Transverse colon (tissue), 4 donors: ENCODE measurements at regions not wholly inside any gene's neighbourhood (a gene's known extent, or its start where the extent isn't known, plus 50 kb on each side); places are given as distances from the start of the nearest gene placed in this dataset.

Experiments used
- DNase-seq: peaks from one replicate; pipeline ENCODE4 v3.0.0-alpha.2; 2019
- H3K27ac ChIP-seq, 4 donors: fragments of 200-600 bp; sonication (generic); 2 replicates each; pipeline ENCODE4 v1.5.1; 2016 to 2018; ENCODE audit warnings: inconsistent platforms in 4 of 4
- H3K27me3 ChIP-seq: fragments of 200-600 bp; sonication (generic); 2 replicates; pipeline ENCODE4 v1.5.1; 2017; ENCODE audit warnings: inconsistent platforms
- H3K36me3 ChIP-seq, 4 donors: fragments of 200-600 bp; sonication (generic); 2 replicates each; pipeline ENCODE4 v1.5.1; 2017 to 2019; ENCODE audit warnings: inconsistent platforms in 4 of 4
- H3K4me1 ChIP-seq, 4 donors: fragments of 200-600 bp; sonication (generic); 2 replicates each; pipeline ENCODE4 v1.5.1; 2017 to 2020; ENCODE audit warnings: inconsistent platforms in 4 of 4
- H3K4me3 ChIP-seq, 4 donors: fragments of 200-600 bp; sonication (generic); 1 replicate in 1 of 4; 2 replicates in 3 of 4; pipeline versions ENCODE4 v1.5.1 to v1.6.1; 2017 to 2019; ENCODE audit warnings: inconsistent platforms in 4 of 4
- H3K9me3 ChIP-seq, 2 donors: fragments of 200-600 bp; sonication (generic); 2 replicates each; pipeline ENCODE4 v1.5.1; 2017 to 2019; ENCODE audit warnings: inconsistent platforms in 2 of 2
- CTCF ChIP-seq, 5 experiments: fragments of 200-600 bp in 3 of 5; fragments of 450-650 bp in 2 of 5; sonication (generic) in 3 of 5; IDR thresholded peaks; 1 replicate in 2 of 5; 2 replicates in 3 of 5; pipeline ENCODE4 v1.5.1; 2016 to 2017; ENCODE audit warnings: antibody characterized with exemption in 5 of 5, inconsistent platforms in 3 of 5, mild to moderate bottlenecking in 2 of 5, moderate library complexity in 1 of 5
- EP300 ChIP-seq: sonication (generic); formaldehyde crosslinking; IDR thresholded peaks from one replicate; pipeline ENCODE4 v1.6.1; 2017; ENCODE audit warnings: antibody characterized with exemption, low read depth
- POLR2A ChIP-seq: fragments of 450-650 bp; IDR thresholded peaks from one replicate; pipeline ENCODE4 v1.6.1; 2016; ENCODE audit warnings: antibody characterized with exemption, mild to moderate bottlenecking, moderate library complexity
- POLR2AphosphoS5 ChIP-seq, 3 donors: sonication (generic); formaldehyde crosslinking; IDR thresholded peaks; one replicate each; pipeline ENCODE4 v1.6.1; 2016; ENCODE audit warnings: antibody characterized with exemption in 3 of 3
- WGBS, 2 donors: methylation state at CpG; one replicate each; pipeline ENCODE4 v1.1.5; 2018; ENCODE audit warnings: low coverage in 1 of 2; 5-methylcytosine and 5-hydroxymethylcytosine counted together
- in situ Hi-C, 4 donors: fragments of 200-750 bp; cut with MboI; loops; one replicate each; pipeline versions ENCODE4 v1.15.0 to v1.15.1; 2017; ENCODE audit warnings: low sequenced_read_pairs in 3 of 4, low pct_ligation_motif_present in 1 of 4, low pct_unique_long_range_greater_than_20kb in 1 of 4
- intact Hi-C: fragments of 100-400 bp; cut with DNase I; formaldehyde crosslinking; loops from one replicate; pipeline ENCODE4 v1.15.1; 2023; ENCODE audit warnings: low total_unique reads

GRCh38 chr4:14046642-14047041 is 419.1 kb upstream of the BOD1L1 start:
- Histone ChIP-seq H3K4me3 (no peak overlapping the region), H3K27ac (no peak overlapping the region), H3K27me3 (no peaks in the 10 kb centered on the region), H3K9me3 (no peaks in the 10 kb centered on the region), H3K36me3 (no peaks in the 10 kb centered on the region), H3K4me1 (no peaks in the 10 kb centered on the region)
- in situ Hi-C loops (no loop called here), intact Hi-C loops (loop anchor here (5.0 kb wide), 1 partner anchor 1969 kb away; no protein-coding TSS in a partner anchor)
- no peak for DNase-seq
- TF ChIP-seq POLR2A (no peak), POLR2AphosphoS5 (IDR thresholded peaks at IDR 0.05) (no peak), CTCF (IDR thresholded peaks at IDR 0.05) (no peak), EP300 (no peak)

DNA sequence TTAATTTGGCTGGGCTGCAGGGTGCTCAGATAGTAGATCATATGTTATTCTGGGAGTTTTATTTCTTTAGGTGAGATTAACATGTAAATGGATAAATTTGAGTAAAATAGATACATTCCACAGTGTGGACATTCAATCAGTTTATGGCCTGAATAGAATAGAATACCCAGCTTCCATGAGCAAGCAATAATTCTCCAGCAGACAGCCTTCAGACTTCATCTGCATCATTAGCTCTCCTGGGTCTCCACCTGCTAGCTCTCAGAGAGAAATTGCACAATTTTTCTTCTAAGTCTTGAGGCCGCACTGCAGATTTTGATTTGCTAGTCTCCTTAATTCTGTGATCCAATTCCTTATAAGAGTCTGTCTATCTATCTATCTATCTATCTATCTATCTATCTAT is 420.3 kb upstream of the BOD1L1 start:
- H3K9me3 ChIP-seq = no peaks in the 10 kb centered on the region
- TF ChIP-seq POLR2AphosphoS5 (IDR thresholded peaks at IDR 0.05) (no peak), CTCF (IDR thresholded peaks at IDR 0.05) (no peak), EP300 (no peak), POLR2A (no peak)
- no peaks in the 10 kb centered on the region for H3K27me3 ChIP-seq
- no peak overlapping the region for H3K4me3 ChIP-seq
- whole genome bisulfite sequencing, 2 donors = 86 to 92% methylated on average over 1 of the region's 1 CpG
- no peak for DNase-seq
- intact Hi-C loops = loop anchor here (5.0 kb wide), 1 partner anchor 1971 kb away; no protein-coding TSS in a partner anchor
- no peak overlapping the region for H3K27ac ChIP-seq
- no peaks in the 10 kb centered on the region for H3K36me3 ChIP-seq
- H3K4me1 ChIP-seq = no peaks in the 10 kb centered on the region
- in situ Hi-C loops = no loop called here

DNA sequence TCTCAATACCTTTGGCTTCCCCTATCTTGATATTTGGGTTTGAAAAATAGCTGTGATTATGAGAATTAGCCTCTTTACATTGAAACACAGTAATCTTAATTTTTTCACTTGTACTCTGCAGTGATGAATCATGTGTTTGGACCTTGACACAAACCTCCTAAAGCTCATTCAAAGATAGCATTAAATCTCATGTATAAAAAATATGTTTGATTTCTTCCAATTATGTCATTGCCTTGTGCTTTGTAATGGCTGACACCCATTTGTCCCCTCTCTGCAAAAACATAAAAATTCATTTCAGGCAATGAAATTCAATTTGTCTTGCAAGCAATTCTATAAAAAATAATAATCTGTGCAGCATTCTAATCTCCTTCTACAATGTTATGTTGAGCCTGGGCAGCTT is 422.4 kb upstream of the BOD1L1 start:
- Histone ChIP-seq H3K36me3 (no peaks in the 10 kb centered on the region), H3K4me3 (no peak overlapping the region), H3K27ac (no peak overlapping the region), H3K9me3 (no peaks in the 10 kb centered on the region), H3K27me3 (no peaks in the 10 kb centered on the region), H3K4me1 (no peaks in the 10 kb centered on the region)
- intact Hi-C loops (loop anchor here (5.0 kb wide), 1 partner anchor 1973 kb away; no protein-coding TSS in a partner anchor), in situ Hi-C loops (no loop called here)
- DNase-seq = no peak
- no peak for TF ChIP-seq POLR2AphosphoS5 (IDR thresholded peaks at IDR 0.05)
- TF ChIP-seq POLR2A = no peak
- no peak for TF ChIP-seq CTCF (IDR thresholded peaks at IDR 0.05)
- TF ChIP-seq EP300 = no peak

- DNase-seq = no peak
- no peaks in the 10 kb centered on the region for H3K9me3 ChIP-seq
- in situ Hi-C loops = no loop called here
- no peaks in the 10 kb centered on the region for H3K4me1 ChIP-seq
- H3K36me3 ChIP-seq = no peaks in the 10 kb centered on the region
- no peaks in the 10 kb centered on the region for H3K27me3 ChIP-seq
- TF ChIP-seq CTCF (IDR thresholded peaks at IDR 0.05) = no peak
- TF ChIP-seq EP300 = no peak
- no peak for TF ChIP-seq POLR2AphosphoS5 (IDR thresholded peaks at IDR 0.05)
- no peak for TF ChIP-seq POLR2A
- WGBS, 2 donors = 33 to 38% methylated on average over 1 of the region's 1 CpG
- intact Hi-C loops = no loop called here
- no peak overlapping the region for H3K4me3 ChIP-seq
- no peak overlapping the region for H3K27ac ChIP-seq
Observed at GRCh38 chr4:14053291-14053690, 425.8 kb upstream of the BOD1L1 start.
